Omental fat pad (tissue), 3 donors: ENCODE measurements at regions not wholly inside any gene's neighbourhood (a gene's known extent, or its start where the extent isn't known, plus 50 kb on each side); places are given as distances from the start of the nearest gene placed in this dataset.
A peak's percentile ranks its signal among the peaks of the same experiment; 100 is the strongest.

Experiments used
- ATAC-seq: fragments of 150-250 bp; one replicate; pipeline ENCODE4 v1.9.1; 2016; ENCODE audit warnings: mild to moderate bottlenecking, moderate library complexity; ENCODE audit not compliant: low FRiP score
- DNase-seq: peaks from one replicate; pipeline ENCODE4 v3.0.0-alpha.2; 2019; ENCODE audit warnings: low spot score
- TF ChIP-seq, protein P1 (sequence below), 3 donors: fragments of 450-650 bp; IDR thresholded peaks; one replicate each; pipeline ENCODE4 v1.5.1; 2016 to 2017; ENCODE audit warnings: antibody characterized with exemption in 3 of 3, mild to moderate bottlenecking in 3 of 3, moderate library complexity in 2 of 3

DNA sequence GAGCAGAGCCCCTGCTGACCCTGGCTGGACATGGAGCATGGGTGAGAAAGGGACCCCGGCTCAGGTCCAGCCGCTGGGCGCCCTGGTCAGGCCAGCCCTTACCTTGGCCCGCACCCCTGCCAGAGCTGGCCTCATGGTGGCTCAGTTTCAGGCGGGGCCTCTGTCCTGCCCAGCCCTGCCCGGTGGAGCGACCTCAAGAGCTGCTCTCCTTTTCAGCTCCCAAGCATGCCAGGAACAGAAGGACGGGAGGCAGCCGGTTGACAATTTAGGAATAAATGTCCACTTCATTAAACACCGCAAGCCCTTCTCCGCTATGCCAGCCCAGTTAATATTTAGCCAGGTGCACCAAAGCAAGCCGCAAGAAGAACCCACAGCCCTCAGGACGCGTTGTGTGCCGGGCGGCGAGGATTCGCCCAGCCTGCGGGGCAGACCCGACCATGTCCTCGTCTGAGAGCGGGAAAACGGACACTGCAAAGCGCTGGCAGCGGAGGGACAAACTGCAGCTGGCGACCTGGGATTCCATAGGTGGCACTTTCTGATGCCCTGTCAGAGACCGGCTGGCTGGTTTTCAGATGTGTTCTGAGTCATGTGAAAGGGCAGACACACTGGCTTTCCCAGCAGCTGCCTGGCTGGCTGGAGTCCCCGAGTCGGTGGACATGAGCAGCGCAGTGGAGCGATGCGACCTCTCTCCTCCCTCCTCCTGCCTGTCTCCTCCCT, 221.9 kb downstream of the TTLL2 start:
- ATAC-seq (no peak), DNase-seq (no peak)
- TF ChIP-seq, protein P1, sequence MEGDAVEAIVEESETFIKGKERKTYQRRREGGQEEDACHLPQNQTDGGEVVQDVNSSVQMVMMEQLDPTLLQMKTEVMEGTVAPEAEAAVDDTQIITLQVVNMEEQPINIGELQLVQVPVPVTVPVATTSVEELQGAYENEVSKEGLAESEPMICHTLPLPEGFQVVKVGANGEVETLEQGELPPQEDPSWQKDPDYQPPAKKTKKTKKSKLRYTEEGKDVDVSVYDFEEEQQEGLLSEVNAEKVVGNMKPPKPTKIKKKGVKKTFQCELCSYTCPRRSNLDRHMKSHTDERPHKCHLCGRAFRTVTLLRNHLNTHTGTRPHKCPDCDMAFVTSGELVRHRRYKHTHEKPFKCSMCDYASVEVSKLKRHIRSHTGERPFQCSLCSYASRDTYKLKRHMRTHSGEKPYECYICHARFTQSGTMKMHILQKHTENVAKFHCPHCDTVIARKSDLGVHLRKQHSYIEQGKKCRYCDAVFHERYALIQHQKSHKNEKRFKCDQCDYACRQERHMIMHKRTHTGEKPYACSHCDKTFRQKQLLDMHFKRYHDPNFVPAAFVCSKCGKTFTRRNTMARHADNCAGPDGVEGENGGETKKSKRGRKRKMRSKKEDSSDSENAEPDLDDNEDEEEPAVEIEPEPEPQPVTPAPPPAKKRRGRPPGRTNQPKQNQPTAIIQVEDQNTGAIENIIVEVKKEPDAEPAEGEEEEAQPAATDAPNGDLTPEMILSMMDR (IDR thresholded peaks at IDR 0.05) = no peak

DNA sequence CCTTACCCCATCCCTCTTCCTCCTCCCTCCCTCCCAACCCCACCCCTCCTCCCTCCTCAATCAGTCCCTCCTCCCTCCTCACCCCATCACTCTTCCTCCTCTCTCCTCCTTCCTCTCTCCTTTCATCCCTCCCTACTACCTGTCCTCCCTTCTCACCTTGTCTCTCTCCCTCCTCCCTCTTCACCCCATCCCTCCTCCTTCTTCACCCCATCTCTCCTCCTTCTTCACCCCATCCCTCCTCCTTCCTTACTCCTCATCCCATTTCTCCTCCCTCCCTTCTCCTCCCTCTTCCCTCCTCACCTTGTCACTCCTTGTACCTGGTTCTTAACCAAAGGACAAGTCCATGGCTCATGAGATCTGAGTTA, 222.4 kb downstream of the TTLL2 start:
- TF ChIP-seq, protein P1 (IDR thresholded peaks at IDR 0.05) = no peak
- ATAC-seq (no peak), DNase-seq (no peak)

DNA sequence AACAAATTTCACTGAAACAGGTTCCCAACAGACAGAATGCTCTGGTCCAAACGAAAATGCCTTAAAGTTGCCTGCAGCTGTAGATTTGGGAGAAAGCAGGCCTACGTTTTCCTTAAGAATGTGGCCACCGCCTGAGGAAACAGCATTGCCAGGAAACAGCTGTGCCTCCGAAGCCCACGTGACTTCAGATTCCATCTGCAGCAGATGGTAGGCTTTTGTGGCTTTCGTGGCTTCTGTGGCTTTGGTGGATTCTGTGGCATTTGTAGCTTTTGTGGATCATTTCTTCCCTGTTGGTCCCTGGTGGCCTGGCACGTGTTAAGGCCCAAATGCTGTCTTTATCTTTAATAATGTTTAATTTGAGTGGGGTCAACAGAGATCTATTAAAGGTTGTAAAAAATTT, 222.9 kb downstream of the TTLL2 start:
- TF ChIP-seq, protein P1 (IDR thresholded peaks at IDR 0.05) = no peak

DNA sequence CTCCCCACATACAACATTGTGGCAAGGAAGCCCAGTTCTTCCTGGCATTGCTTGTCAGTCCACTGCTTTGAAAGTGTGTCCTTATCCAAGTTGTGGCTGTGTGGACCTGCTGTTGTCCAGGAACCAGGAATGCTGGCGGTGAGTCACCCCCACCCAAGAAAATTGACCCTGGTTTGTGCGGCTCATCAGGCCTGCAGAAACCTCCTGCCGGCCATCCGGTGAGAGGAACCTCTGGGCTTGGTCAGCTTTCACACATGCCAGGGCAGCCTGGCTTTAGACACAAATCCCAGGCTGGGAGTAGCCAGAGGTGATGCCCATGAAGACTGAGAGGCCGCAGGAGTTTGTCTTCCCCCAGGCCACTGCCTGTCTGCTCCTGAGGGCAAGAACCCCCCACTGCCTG, 223.6 kb downstream of the TTLL2 start:
- TF ChIP-seq, protein P1 (IDR thresholded peaks at IDR 0.05) = no peak
- ATAC-seq = no peak
- DNase-seq = no peak

More for the DNA sequence above, 222.9 kb downstream of the TTLL2 start:
- no peak for ATAC-seq
- no peak for DNase-seq

DNA sequence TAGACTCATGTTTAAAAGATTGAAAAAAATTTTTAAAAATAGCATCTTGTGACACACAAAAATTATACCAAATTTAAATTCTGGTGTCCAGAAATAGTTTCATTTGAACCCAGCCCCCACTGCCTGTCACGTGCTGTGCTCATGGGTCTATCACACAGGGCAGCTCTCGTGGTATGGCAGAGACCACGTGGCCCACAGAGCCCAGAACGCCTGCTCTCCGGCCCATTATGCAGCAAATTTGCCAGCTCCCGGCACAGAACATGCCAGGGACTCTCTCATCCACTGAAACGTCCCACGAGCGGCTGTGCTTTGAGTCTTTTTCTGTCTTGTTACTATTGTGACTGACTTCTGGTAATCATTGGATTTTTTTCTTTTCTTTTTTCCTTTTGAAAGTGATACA, 224.3 kb downstream of the TTLL2 start:
- DNase-seq (no peak), ATAC-seq (no peak)
- TF ChIP-seq, protein P1 (IDR thresholded peaks at IDR 0.05) = no peak

DNA sequence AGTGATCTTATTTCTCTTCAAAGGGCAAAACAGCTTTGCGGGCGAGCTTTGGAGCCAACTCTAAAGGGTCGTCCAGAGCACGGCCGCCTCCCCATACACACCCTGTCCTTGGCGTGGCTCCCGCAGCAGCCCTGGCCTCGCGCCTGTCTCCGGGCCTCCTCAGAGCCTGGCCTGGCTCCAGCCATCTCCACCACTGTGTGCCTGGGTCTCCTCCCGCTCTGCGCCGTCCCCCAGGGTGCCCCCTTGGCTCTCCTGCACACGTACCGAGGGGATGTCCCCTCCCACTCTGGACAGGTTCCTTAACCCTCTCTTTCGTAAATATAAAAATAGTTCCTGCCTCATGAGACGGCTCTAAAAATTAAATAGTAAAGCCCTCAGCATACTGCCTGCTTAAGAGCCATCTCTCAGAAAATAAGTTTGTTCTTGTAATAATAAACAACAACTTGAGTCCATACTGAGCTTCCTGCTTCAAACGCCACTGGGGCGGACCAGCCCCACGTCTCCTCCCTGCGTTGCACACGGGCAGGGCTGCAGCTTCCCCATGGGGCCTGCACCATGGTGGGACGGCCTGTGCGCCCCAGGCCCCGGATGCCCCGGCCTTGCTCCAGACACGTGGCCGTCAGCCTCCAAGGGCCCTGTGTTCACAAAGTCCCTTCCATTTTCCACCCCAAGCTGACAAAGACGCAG, 226.2 kb downstream of the TTLL2 start:
- TF ChIP-seq, protein P1 (IDR thresholded peaks at IDR 0.05) = no peak
- ATAC-seq (peak; percentile 79), DNase-seq (no peak)
